ENCODE measurements at regions not wholly inside any gene's neighbourhood (a gene's known extent, or its start where the extent isn't known, plus 50 kb on each side); places are given as distances from the start of the nearest gene placed in this dataset.
"Not testable (repeated sequence)": the region's sequence is repeated elsewhere in the genome, so short reads cannot be mapped to it uniquely, and the experiment has no call there.

DNA sequence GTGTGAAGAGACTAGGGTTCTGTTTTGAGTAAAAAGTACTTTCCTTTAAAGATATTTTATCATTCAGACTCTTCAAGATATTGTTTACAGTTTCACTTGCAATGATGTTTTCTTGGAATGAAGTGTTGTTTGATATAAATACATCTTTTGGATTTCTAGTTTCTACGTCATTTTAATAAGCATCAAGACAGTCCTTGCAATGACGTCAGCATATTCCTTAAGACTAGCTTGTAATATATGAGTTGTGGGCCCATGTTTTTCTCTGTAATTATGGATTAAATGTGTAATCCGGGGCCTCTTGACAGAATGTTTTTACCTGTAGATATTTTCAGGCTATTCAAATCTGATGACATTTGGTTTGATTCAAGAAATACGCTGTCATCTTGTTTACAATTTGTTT is 66.1 kb downstream of the RBMX2 start:
- no peak for DNase-seq (ENCODE audit: low read depth)

DNA sequence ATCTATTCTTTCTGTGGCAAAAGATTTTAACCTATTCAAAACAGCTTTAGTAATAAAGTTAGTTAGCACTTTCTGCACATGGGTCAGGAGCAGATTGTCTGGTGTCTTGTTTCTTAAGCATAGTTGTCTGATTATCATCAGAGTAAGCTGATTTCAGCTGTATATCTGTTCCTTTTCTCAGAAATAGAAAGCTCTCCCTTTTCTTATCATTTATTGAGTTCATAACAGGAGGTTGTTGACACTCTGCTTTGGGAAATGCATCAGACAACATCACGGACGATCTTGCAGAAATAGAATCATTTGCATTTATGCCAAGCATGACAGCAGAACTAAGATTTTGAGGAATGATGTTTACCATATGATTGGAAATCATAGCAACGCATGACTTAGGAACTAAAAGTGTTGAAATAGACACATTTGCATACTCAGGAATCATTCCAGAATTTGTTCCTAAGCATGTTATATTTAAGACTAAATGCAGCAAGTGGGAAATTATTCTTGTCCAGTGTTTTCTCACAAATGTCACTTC is 66.7 kb downstream of the RBMX2 start:
- no peak for DNase-seq (ENCODE audit: low read depth)

DNA sequence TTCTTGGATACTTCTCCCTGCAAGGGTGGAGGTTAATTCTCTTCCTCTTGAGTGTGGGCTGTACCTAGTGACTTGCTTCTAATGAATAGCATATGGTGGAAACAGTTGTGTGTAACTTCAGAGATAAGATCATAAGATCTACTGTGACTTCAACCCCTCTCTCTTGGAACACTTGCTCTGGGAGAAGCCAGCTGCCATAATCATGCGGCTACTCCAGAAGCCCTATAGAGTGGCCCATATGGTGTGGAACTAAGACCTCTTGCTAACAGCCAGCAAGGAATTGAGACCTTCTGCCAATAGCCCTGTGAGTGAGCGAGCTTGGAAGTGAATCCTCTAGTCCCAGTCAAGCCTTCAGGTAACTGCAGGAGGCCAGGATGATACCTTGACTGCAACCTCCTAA is 81.1 kb downstream of the RBMX2 start:
- DNase-seq (ENCODE audit: low read depth), result peak; percentile 0

DNA sequence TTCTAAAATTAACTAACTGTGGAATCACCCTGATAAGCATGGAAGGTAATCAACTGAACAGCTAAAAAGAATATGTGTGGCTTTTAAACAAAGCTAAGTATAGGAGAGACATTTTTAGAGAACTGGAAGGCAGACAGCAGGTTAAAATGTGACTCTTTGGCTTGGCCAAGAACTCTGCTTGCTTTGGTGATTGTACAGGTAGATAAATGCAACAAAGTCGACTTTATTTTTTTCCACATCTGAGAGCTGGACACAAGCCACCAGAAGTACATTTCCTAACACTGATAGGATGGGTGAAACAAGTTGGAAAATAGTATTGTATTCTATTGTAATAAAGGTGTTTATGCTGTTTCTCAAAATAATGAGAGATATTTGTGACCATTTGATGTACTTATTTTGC is 84.1 kb downstream of the RBMX2 start:
- DNase-seq (ENCODE audit: low read depth), result no peak

DNA sequence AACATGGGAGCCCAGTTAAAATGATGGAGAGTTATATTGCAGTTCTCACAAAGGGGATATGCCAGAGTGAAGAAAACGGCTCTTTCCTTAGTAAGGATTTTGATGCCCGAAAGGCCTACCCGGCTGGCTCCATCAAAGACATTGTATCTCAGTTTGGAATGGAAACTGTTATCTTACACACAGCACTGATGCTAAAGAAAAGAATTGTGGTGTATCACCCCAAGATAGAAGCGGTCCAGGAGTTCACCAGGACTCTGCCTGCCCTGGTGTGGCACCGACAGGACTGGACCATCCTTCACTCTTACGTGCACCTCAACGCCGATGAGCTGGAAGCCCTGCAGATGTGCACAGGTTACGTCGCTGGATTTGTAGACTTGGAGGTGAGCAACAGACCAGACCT is 93.7 kb downstream of the RBMX2 start:
- DNase-seq (ENCODE audit: low read depth), result not testable (repeated sequence)

DNA sequence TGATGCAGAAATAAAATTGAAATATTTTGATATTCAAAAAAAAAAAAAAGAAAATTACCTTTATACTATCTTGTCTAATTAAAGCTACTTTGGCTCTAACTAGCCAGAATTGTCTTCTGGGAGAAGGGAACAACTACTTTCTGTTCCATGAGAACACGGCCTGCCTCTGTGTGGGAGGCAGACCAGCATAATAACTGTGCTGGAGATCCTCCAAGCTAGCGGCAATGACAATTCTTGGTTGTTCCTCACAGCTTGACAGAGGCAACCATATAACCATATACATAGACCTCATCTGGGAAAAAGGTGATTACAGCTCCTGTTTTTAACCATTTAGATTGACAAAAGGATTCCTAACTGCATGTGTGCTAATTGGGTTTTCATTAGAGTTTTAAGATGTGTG is 95.7 kb downstream of the RBMX2 start:
- DNase-seq (ENCODE audit: low read depth), result no peak

DNA sequence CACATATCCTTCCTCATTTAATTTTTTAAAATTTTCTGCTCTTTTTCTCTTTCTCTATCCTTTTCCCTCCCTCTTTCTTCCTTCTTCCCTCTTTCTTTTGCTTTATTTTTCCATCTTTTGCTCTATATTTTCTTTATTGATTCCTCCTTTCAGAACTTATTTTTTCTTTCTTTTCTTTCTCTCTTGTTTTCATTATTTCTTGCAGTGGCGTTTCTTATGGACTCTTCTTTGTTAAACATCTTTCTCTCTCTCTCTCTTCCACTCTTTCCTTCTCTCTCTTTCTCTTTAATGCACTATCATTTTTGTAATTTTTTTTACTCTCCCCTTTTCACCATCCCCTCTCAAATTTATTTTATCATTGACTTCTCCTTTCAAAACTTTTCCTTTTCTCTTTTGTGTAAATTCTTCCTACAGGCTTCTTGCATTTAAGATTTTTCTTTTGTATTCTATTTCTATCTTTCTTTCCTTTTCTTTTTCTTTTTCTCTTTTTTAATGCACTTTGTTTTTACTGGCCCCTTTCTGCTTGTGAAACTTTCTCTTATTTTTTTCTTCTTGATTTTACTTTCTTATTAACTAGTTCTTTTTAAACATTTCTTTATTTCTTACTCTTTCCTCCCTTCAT is 97.0 kb downstream of the RBMX2 start:
- no peak for DNase-seq (ENCODE audit: low read depth)

DNA sequence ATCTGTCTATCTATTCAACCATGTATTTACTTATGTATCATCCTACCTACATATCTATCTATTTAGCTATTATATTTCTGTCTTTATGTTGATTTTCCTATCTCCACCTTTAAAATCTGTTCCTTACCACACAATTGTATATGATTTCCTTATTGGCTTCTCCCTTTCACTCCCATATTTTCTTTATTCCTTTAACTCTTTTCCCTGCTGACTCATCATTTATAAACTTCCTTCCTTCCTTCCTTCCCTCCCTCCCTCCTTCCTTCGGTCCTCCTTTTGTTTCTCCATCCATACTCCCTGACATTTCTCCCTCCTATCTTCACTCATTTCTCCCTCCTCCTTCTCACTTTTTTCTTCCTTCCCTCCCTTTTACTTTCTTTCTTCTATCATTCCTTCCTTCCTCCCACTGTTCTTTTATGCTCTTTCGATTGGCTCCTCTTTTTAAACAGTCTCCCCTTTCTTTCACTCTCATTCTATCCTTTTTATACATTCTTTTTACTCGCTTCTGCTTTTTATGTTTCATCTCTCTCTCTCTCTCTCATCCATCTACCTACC is 100.3 kb downstream of the RBMX2 start:
- DNase-seq (ENCODE audit: low read depth), result no peak

DNA sequence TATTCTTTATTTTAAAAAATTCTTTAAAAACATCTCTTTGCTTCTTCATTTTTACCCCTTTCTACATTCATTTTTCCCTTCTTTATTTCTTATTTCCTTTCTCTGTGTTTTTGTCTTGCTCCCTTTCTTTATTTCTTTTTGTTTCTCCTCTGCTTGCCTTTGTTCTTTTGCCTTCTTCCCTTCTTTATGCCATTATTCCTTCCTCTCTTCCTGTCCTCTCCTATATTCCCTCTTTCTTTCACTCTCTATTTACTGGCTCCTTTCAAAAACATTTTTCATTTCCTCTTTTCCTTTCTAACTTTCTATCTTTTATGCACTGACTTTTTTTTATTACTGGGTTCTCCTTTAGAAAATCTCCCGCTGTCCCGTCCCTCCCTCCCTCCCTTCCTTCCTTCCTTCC is 102.2 kb downstream of the RBMX2 start:
- no peak for DNase-seq (ENCODE audit: low read depth)

DNA sequence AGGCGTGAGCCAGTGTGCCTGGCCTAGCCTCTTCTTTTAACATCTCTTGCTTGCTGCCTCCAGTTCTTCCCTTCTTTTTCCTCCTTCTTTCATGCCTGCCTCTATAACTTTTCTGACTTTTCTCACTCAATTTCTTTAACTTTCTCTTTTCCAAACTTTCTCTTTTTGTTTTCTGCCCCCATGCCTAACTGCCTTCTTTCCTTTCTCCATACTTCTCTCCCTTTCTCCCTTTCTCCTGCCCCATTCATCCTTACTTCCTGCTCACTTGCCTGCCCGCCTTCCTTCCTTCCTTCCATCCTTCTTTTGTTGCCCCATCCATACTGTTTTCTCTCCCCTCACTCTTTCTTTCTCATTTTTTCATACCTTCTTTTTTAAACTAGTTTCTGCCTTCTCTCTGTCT is 105.2 kb downstream of the RBMX2 start:
- no peak for DNase-seq (ENCODE audit: low read depth)

DNA sequence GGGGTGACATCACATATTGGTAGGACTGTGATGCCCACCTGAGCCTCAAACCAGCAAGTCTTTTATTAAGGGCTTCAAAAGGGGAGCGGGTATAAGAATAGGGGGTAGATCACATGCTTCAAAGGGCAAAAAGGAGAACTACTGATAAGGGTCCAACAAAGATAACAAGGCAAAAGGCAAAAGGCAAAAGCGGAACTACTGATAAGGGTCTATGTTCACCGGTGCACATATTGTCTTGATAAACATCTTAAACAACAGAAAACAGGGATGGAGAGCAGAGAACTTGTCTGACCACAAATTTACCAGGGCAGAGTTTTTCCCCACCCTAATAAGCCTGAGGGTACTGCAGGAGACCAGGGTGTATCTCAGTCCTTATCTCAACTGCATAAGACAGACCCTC is 110.7 kb downstream of the RBMX2 start:
- not testable (repeated sequence) for DNase-seq (ENCODE audit: low read depth)

DNA sequence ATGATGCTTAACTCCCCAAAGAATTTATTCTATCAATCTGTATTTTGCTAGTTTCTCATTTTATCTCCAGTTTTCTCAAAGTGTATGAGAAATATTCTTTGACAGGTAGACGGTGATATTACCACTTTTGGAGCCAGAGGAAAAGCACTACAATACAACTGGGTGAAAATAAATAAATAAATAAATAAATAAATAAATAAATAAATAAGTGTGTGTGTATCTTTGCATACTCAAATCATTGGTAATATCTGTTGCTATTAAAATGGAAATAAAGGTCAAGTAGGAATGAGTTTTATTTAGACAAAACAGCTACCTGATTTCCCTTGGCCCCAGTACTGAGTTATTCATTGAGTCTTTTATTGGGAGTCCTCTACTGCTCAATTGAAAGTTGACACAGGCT is 114.3 kb downstream of the RBMX2 start:
- DNase-seq (ENCODE audit: low read depth), result no peak

DNA sequence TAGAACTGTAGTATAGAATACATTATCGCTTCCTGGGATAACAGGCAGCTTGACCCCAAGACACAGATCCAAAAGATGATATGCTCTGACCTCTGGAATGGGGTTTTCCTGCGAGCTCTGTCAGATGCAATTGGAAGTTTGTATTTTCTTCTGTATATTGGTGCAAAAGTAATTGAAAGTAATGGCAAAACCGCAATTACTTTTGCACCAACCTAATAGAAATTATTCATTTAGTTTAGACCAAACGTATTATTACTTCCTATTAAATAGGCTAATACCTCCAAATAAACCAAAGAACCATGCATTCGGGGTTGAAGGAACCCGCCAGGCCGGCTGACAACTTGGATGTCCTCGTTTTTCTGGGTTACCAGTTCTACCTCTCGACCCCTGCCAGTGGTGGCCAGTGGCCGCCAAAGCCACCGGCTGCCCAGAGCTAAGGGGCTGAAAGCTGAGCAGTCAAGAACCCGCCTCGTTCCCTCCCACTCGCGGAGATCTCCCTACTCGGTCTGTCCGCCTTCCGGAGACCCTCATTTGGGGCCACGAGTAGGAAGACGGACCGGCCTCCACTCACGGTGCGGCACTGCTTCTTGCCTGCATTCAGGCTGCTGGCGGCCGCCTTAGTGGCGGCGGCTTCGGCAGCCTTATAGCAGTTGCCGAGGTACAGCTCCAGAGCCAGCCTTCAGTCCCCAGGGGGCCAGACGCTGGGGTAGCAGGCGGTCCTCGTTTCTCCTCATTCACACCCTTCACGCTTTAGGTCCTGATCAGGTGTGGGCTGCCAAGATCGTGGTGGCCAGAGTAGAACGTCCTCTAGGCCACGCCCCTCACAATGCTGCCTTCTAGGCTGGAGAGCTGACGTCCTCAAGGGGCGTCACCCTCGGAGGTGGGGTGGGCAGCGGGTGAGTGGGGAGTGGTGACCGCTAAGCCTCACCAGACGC is 121.9 kb downstream of the RBMX2 start:
- peak; percentile 8 for DNase-seq (ENCODE audit: low read depth)

DNA sequence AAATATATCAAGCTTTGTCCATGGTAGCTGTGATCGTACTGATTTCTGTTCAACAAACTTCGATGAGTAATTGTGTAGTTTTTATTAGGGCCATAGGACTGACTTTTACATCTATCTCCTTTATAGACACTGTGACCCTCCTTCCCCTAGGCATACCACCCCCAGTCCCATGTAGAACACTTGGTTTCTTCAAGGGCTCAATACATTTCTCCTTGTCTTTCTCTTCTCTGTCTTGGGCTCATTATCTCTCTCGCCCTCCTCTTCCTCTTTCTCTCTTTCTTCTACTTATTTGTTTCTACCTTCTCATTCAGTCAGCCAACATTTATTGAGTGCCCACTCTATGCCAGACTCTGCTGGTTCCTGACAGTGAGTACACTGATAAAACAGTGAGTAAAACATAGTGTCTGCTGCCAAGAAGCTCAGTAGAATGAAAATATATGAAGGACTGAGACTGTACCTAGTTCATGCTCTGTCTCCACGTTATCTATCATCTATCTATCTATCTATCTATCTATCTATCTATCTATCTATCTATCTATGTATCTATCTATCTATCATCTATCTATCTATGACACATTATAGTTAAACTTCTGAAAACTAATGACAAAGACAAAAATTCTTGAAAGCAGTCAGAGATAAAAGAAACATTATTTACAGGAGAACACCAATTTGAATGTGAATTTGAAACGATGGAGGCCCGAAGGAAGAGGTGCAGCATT is 122.8 kb downstream of the RBMX2 start:
- no peak for DNase-seq (ENCODE audit: low read depth)

DNA sequence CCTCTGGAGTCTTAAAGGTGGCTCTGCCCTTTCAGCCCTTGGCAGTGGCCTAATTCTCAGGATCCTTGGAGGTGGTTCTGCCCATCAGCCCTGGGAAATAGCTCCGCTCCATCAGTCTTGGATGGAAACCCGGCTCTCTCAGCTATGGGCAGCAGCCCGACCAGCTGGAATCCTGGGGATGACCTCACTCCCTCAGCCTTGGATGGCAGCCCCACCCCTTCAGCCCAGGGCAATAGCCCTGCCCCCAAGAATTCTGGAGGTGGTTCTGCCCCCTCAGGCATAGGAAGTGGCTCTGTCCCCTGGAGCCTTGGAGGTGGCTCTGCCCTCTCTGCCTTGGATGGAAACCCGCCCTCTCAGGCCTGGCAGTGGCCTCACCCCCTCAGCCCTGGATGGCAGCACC is 127.7 kb downstream of the RBMX2 start:
- no peak for DNase-seq (ENCODE audit: low read depth)

DNA sequence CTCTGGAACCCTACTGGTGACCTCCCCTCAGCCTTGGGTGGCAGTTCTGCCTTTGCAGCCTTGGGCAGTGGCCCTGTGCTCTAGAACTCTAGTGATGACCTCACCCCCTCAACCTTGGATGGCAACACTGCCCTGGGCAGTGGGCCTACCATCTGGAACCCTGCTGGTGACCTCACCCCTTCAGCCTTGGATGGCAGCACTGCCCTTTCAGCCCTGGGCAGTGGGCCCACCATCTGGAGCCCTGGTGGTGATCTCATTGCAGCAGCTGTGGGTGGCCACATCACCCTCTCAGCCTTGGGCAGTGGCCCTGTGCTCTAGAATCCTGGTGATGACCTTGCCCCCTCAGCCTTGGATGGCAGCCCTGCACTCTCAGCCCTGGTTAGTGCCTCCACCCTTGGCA is 129.3 kb downstream of the RBMX2 start:
- DNase-seq (ENCODE audit: low read depth), result no peak

DNA sequence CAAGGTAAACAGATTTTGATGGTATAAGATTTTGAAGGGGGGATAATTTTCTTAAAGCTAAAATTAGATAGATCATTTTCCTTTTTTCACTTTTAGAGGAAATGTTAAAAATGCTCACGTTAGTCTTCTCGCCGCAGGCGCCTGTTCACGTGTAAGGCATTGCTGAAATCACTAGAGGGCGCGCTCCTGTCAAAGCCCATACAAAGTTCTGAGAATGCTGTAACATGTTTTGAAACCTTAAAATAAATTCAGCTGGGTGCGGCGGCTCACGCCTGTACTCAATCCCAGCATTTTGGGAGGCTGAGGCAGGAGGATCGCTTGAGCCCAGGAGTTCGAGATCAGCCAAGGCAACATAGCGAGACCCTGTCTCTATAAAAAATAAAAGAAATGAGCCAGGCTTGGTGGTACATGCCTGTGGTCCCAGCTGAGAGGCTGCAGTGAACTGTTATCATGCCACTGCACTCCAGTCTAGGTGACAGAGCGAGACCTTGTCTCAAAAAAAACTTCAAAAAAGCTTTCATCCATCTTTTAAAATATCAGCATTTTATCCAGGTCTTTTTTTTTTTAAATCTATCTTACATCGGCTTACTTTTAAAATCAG is 138.0 kb downstream of the RBMX2 start:
- DNase-seq (ENCODE audit: low read depth), result peak; percentile 50

DNA sequence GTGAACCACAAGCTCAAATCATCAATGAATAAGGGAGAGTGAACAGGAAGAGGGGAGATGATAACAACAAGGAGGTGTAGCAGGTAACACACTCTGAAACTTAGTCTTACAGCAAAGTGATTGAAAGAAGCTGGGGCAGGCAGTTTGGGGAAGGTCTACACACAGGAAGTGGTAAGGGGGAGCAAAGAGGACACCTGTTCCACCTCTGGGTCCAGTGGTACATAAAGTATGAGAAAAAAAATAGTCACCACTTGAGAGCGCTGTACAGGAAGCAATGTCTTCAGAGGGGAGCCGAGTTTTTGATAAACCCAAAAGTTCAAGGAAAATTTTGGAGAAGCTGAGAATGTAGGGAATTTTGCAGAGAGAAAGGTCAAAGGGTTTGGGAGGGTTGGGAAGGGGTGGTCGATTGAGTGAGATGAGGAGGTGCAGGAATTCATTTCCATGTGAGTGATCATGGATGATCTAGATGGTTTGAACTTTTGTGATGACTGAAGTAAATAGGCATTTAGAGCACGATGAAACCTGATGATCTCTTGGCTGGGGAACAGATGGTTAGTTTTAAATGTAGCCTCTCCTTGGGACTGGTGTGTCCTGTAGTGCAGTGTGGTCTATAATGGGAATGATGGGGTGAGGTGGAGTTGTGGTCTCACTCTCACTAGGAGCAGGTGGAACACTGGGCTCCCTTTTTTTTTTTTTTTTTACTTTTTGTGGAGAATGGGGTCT is 142.0 kb downstream of the RBMX2 start:
- peak; percentile 3 for DNase-seq (ENCODE audit: low read depth)

DNA sequence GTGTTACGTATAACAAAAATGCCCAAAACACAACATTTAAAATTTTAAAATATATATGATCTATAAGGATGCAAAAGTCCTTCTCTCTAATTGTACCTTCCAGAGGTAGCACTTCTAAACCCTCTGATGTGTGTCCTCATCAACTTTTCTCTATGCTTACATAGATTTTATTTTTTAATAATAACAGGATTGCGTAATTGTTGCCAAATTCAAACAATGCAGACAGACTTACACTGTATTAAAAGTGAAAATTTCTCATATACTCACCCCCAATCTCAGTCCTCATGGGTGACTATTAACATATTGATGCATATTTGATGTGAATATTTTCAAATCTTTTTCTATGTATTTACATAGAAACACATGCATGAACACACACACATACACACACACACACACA is 144.0 kb downstream of the RBMX2 start:
- DNase-seq (ENCODE audit: low read depth), result no peak

DNA sequence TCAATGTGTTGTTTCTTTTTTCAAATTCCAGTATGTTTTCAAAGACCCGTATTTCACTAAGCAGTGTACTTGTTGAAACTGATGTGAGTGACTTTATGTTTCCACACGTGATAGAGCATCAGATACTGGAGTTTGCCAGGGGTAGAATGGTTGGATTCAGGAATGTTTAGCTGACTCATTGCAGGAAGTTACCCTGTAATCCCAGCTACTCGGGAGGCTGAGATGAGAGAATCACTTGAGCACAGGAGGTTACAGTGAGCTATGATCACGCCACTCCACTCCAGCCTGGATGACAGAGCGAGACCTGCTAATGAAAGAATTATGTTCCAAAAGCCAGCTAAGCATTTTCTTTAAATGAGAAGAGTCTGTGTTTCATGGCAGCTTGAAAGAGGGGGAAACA is 147.6 kb downstream of the RBMX2 start:
- peak; percentile 65 for DNase-seq (ENCODE audit: low read depth)

DNA sequence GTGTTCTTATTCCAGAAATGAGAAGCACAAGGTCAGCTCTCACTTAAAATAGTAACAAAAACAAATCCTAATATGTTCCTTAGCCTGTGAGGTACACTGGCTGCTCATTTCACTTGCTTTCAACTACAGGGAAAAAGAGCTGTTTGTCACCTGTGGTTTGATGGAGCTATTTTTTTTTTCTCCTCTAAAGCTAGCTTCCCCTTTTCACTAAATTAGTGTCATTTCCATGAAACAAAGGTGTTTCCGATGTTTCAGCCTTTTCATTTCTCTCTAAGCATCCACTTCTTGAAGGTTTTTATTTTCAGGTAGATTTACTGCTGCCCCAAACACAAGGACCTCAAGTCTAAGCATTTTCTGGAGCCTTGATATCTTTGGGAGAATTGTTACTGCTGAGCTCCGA is 148.6 kb downstream of the RBMX2 start:
- DNase-seq (ENCODE audit: low read depth), result no peak

All from EH (cell line).